ENCODE measurements at regions not wholly inside any gene's neighbourhood (a gene's known extent, or its start where the extent isn't known, plus 50 kb on each side); places are given as distances from the start of the nearest gene placed in this dataset.

- TF ChIP-seq ELF1 (IDR thresholded peaks at IDR 0.05; ENCODE audit: borderline replicate concordance, low read depth) (no peak), MAX (IDR thresholded peaks at IDR 0.05) (no peak)
- intact Hi-C loops (cut with micrococcal nuclease) = no loop called here
- no peak overlapping the region for H3K27ac ChIP-seq (ENCODE audit: low read depth, low read length)
- no peak for DNase-seq (ENCODE audit: low read depth, low spot score)
- CTCF ChIA-PET = no interaction called here
- H3K4me3 ChIP-seq (replicated peaks in 1 of 2; ENCODE audit: low read depth in 1 of 2, low read length in 2 of 2) = no peak overlapping the region
- BruUV-seq (replicated peaks) = no TSS peak
- peak overlapping the region; percentile 49 for H2AFZ ChIP-seq (ENCODE audit: low read depth, low read length, poor library complexity, severe bottlenecking)
- RAD21 ChIA-PET (ENCODE audit: low non-redundant PET in 1 of 2, low total read pairs in 2 of 2, uncharacterized antibody in 2 of 2, unreplicated experiment in 2 of 2) = no interaction called here
- POLR2A ChIA-PET = no interaction called here
- no peaks in the 10 kb centered on the region for H3K36me3 ChIP-seq (ENCODE audit: control insufficient read depth in 1 of 2, insufficient read depth in 2 of 2, low read length in 2 of 2)
- H3K27me3 ChIP-seq (ENCODE audit: insufficient read depth, low read length) = no peaks in the 10 kb centered on the region
- no peaks in the 10 kb centered on the region for H3K4me1 ChIP-seq (ENCODE audit: control insufficient read depth in 1 of 2, insufficient read depth in 2 of 2, low read length in 2 of 2)
- no peaks in the 10 kb centered on the region for H4K20me1 ChIP-seq (ENCODE audit: insufficient read depth)
- ATAC-seq = no peak
- H3K9me3 ChIP-seq (ENCODE audit: control insufficient read depth in 1 of 2, insufficient read depth in 1 of 2, low read depth in 1 of 2, low read length in 2 of 2) = no peaks in the 10 kb centered on the region
- H3K9me2 ChIP-seq (ENCODE audit: insufficient read depth) = no peaks in the 10 kb centered on the region
- H3K9ac ChIP-seq (ENCODE audit: low read length) = no peak overlapping the region
- H3K4me2 ChIP-seq (ENCODE audit: low read length) = no peak overlapping the region
- no peaks in the 10 kb centered on the region for H3K79me2 ChIP-seq (ENCODE audit: insufficient read depth, low read length)
These were observed 393.6 kb upstream of the CDIN1 start for GRCh38 chr15:36185845-36186244.

GRCh38 chr15:36186376-36186775 is 393.1 kb upstream of the CDIN1 start:
- intact Hi-C loops (cut with micrococcal nuclease) = no loop called here
- H3K27me3 ChIP-seq (ENCODE audit: insufficient read depth, low read length) = no peaks in the 10 kb centered on the region
- H3K4me1 ChIP-seq (ENCODE audit: control insufficient read depth in 1 of 2, insufficient read depth in 2 of 2, low read length in 2 of 2) = no peaks in the 10 kb centered on the region
- BruUV-seq (replicated peaks) = no TSS peak
- ChIA-PET POLR2A (no interaction called here), CTCF (no interaction called here), RAD21 (ENCODE audit: low non-redundant PET in 1 of 2, low total read pairs in 2 of 2, uncharacterized antibody in 2 of 2, unreplicated experiment in 2 of 2) (no interaction called here)
- no peaks in the 10 kb centered on the region for H3K9me2 ChIP-seq (ENCODE audit: insufficient read depth)
- H3K9ac ChIP-seq (ENCODE audit: low read length) = no peak overlapping the region
- no peak overlapping the region for H3K4me2 ChIP-seq (ENCODE audit: low read length)
- no peak overlapping the region for H3K27ac ChIP-seq (ENCODE audit: low read depth, low read length)
- no peaks in the 10 kb centered on the region for H4K20me1 ChIP-seq (ENCODE audit: insufficient read depth)
- H3K4me3 ChIP-seq (replicated peaks in 1 of 2; ENCODE audit: low read depth in 1 of 2, low read length in 2 of 2) = no peak overlapping the region
- no peak for DNase-seq (ENCODE audit: low read depth, low spot score)
- H3K9me3 ChIP-seq (ENCODE audit: control insufficient read depth in 1 of 2, insufficient read depth in 1 of 2, low read depth in 1 of 2, low read length in 2 of 2) = no peaks in the 10 kb centered on the region
- no peak for TF ChIP-seq CEBPB (IDR thresholded peaks at IDR 0.05; ENCODE audit: low read depth)
- TF ChIP-seq REST (IDR thresholded peaks at IDR 0.05; ENCODE audit: low read depth) = no peak
- no peak for TF ChIP-seq ELF1 (IDR thresholded peaks at IDR 0.05; ENCODE audit: borderline replicate concordance, low read depth)
- TF ChIP-seq EGR1 (IDR thresholded peaks at IDR 0.05; ENCODE audit: low read depth) = no peak
- TF ChIP-seq SP1 (IDR thresholded peaks at IDR 0.05; ENCODE audit: low read depth) = no peak
- TF ChIP-seq MAX (IDR thresholded peaks at IDR 0.05) = no peak
- TF ChIP-seq SIN3A (IDR thresholded peaks at IDR 0.05; ENCODE audit: low read depth) = no peak
- no peak for TF ChIP-seq POLR2A (IDR thresholded peaks at IDR 0.05; ENCODE audit: borderline replicate concordance, extremely low read depth, insufficient read depth, insufficient read length)
- TF ChIP-seq POLR2AphosphoS5 (IDR thresholded peaks at IDR 0.05; ENCODE audit: low read depth, low read length) = no peak
- no peak for TF ChIP-seq CTCF (IDR thresholded peaks at IDR 0.05 in 2 of 3, conservative IDR thresholded peaks at IDR 0.05 in 1 of 3; ENCODE audit: borderline replicate concordance in 1 of 3, insufficient read depth in 1 of 3, low read depth in 2 of 3, low read length in 2 of 3)
- no peak for TF ChIP-seq EZH2phosphoT487 (IDR thresholded peaks at IDR 0.05; ENCODE audit: borderline replicate concordance)
- H3K36me3 ChIP-seq (ENCODE audit: control insufficient read depth in 1 of 2, insufficient read depth in 2 of 2, low read length in 2 of 2) = no peaks in the 10 kb centered on the region
- ATAC-seq = no peak
- H3K79me2 ChIP-seq (ENCODE audit: insufficient read depth, low read length) = no peaks in the 10 kb centered on the region
- H2AFZ ChIP-seq (ENCODE audit: low read depth, low read length, poor library complexity, severe bottlenecking) = no peak overlapping the region

Measured in HCT116 (cell line).